PC-9 (cell line): ENCODE measurements at regions not wholly inside any gene's neighbourhood (a gene's known extent, or its start where the extent isn't known, plus 50 kb on each side); places are given as distances from the start of the nearest gene placed in this dataset.
"Not testable (repeated sequence)": the region's sequence is repeated elsewhere in the genome, so short reads cannot be mapped to it uniquely, and the experiment has no call there.

Experiments
- BruUV-seq: library from RNA; stranded (reverse); fragments of 400-500 nt; replicated peaks from 2 replicates; lab custom pipeline; 2021; lab: Mats Ljungman, UMichigan
- CTCF ChIA-PET: fragments of 300-600 bp; sonication (Branson Sonifier 250); formaldehyde crosslinking; loops from one replicate; lab custom pipeline; 2022; ENCODE audit warnings: antibody characterized with exemption; lab: Charles Lee
- POLR2A ChIA-PET: fragments of 300-600 bp; sonication (Branson Sonifier 250); formaldehyde crosslinking; loops from one replicate; lab custom pipeline; 2022; ENCODE audit warnings: antibody characterized with exemption; ENCODE audit not compliant: unreplicated experiment; lab: Charles Lee
- DNase-seq, 2 experiments: peaks; one replicate each; pipeline versions ENCODE4 v3.0.0 to v3.0.0-alpha.2; 2015 to 2022; ENCODE audit warnings: mixed read lengths in 1 of 2
- H2AFZ ChIP-seq: fragments of 200-600 bp; sonication (generic); 2 replicates; pipeline ENCODE4 v1.8.1; 2017; ENCODE audit warnings: antibody characterized with exemption
- H3F3A ChIP-seq: fragments of 200-600 bp; sonication (generic); 2 replicates; pipeline ENCODE4 v1.8.1; 2017; ENCODE audit warnings: antibody characterized with exemption, mild to moderate bottlenecking, low read depth; ENCODE audit not compliant: insufficient read depth
- H3K27ac ChIP-seq: fragments of 200-600 bp; sonication (generic); 2 replicates; pipeline ENCODE4 v1.6.1; 2016; ENCODE audit warnings: mixed run types
- H3K27me3 ChIP-seq: fragments of 200-600 bp; sonication (generic); 2 replicates; pipeline ENCODE4 v1.6.1; 2016; ENCODE audit warnings: low read depth, mixed run types; ENCODE audit not compliant: insufficient read depth
- H3K36me3 ChIP-seq: fragments of 200-600 bp; sonication (generic); 2 replicates; pipeline ENCODE4 v1.6.1; 2016; ENCODE audit warnings: low read depth, mixed run types
- H3K4me1 ChIP-seq: fragments of 200-600 bp; sonication (generic); replicated peaks from 2 replicates; pipeline ENCODE4 v1.6.1; 2016; ENCODE audit warnings: mixed run types; ENCODE audit not compliant: insufficient read depth
- H3K4me2 ChIP-seq: fragments of 200-600 bp; sonication (generic); 2 replicates; pipeline ENCODE4 v1.6.1; 2017; ENCODE audit warnings: mixed run types
- H3K4me3 ChIP-seq: fragments of 200-600 bp; sonication (generic); 2 replicates; pipeline ENCODE4 v1.6.1; 2016; ENCODE audit warnings: mixed run types
- H3K79me2 ChIP-seq: fragments of 200-600 bp; sonication (generic); 2 replicates; pipeline ENCODE4 v1.6.1; 2017; ENCODE audit warnings: low read depth, mixed run types
- H3K9me2 ChIP-seq: fragments of 200-600 bp; sonication (generic); 2 replicates; pipeline ENCODE4 v1.8.1; 2017; ENCODE audit warnings: mild to moderate bottlenecking; ENCODE audit not compliant: insufficient read depth
- H3K9me3 ChIP-seq: fragments of 200-600 bp; sonication (generic); 2 replicates; pipeline ENCODE4 v1.8.1; 2016; ENCODE audit warnings: low read depth; ENCODE audit not compliant: insufficient read depth
- H4K20me1 ChIP-seq: fragments of 200-600 bp; sonication (generic); 2 replicates; pipeline ENCODE4 v1.8.1; 2017; ENCODE audit not compliant: insufficient read depth
- EZH2 ChIP-seq: fragments of 200-600 bp; sonication (generic); IDR thresholded peaks from 2 replicates; pipeline ENCODE4 v1.8.0; 2017; ENCODE audit warnings: antibody characterized with exemption, low read depth
- intact Hi-C: fragments of 100-400 bp; cut with micrococcal nuclease; formaldehyde crosslinking; loops from one replicate; pipeline ENCODE4 v1.10.0; 2022; ENCODE audit not compliant: unreplicated experiment
- TF ChIP-seq, protein P1 (sequence below): fragments of 200-600 bp; sonication (generic); conservative IDR thresholded peaks from 2 replicates; pipeline ENCODE4 v1.6.1; 2017; ENCODE audit warnings: mixed run types, antibody characterized with exemption, mild to moderate bottlenecking, moderate library complexity

DNA sequence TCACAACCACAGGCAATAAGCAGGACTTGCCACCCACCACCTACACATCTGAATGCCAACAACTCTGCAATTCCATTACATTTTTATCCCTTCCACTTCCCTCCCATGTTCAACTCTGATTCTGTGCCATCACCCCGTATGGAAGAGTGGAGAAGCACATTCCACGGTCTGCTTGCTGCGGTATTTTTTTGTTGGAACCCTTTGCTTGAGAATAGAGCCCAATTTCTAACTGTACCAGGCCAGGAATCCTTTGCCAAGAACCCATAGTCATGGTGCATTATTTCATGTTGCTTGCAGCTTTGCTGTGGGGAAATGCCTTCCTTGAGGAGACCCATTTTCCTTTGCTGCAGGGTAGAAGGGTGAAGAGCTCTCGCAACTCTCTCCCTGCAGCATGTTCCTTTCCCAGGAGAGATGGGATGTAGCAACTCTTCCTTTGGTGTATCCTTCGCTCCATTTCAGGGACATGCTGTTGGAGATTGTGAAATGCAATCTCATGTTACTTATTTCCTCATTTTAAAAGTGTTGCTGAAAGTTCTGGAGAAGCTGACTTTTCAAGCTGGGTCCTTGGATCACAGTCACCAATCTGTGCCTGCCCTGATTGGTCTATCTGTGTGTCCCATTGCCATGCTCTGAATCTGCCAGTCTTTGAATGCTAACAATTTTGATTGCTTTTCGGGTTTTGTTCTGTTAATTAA, 69.8 kb upstream of the STARD13 start:
- Histone ChIP-seq H3K4me3 (no peak overlapping the region), H3K79me2 (no peaks in the 10 kb centered on the region), H3K9me3 (no peaks in the 10 kb centered on the region), H3F3A (no peaks in the 10 kb centered on the region), H3K4me2 (no peak overlapping the region), H3K9me2 (no peaks in the 10 kb centered on the region), H2AFZ (no peak overlapping the region), H3K27me3 (no peaks in the 10 kb centered on the region), H4K20me1 (no peaks in the 10 kb centered on the region), H3K4me1 (no peaks in the 10 kb centered on the region), H3K27ac (no peak overlapping the region), H3K36me3 (no peaks in the 10 kb centered on the region)
- BruUV-seq = no TSS peak
- TF ChIP-seq, protein P1, sequence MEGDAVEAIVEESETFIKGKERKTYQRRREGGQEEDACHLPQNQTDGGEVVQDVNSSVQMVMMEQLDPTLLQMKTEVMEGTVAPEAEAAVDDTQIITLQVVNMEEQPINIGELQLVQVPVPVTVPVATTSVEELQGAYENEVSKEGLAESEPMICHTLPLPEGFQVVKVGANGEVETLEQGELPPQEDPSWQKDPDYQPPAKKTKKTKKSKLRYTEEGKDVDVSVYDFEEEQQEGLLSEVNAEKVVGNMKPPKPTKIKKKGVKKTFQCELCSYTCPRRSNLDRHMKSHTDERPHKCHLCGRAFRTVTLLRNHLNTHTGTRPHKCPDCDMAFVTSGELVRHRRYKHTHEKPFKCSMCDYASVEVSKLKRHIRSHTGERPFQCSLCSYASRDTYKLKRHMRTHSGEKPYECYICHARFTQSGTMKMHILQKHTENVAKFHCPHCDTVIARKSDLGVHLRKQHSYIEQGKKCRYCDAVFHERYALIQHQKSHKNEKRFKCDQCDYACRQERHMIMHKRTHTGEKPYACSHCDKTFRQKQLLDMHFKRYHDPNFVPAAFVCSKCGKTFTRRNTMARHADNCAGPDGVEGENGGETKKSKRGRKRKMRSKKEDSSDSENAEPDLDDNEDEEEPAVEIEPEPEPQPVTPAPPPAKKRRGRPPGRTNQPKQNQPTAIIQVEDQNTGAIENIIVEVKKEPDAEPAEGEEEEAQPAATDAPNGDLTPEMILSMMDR = no peak
- no peak for TF ChIP-seq EZH2
- intact Hi-C loops = no loop called here
- CTCF ChIA-PET = no interaction called here
- POLR2A ChIA-PET = interaction anchor here (0.7 kb wide), 1 partner anchor 184 kb away, joined by 3 read pairs; no protein-coding TSS in a partner anchor
- no peak for DNase-seq

GRCh38 chr13:33358076-33358475, 72.5 kb upstream of the STARD13 start:
- H3F3A ChIP-seq, H2AFZ ChIP-seq, H4K20me1 ChIP-seq, H3K4me1 ChIP-seq, H3K27ac ChIP-seq, CTCF ChIA-PET, H3K36me3 ChIP-seq, H3K79me2 ChIP-seq, H3K9me2 ChIP-seq, H3K4me2 ChIP-seq, intact Hi-C loops, BruUV-seq, POLR2A ChIA-PET, H3K27me3 ChIP-seq, DNase-seq, H3K9me3 ChIP-seq, H3K4me3 ChIP-seq: not testable (repeated sequence)

- Histone ChIP-seq H3K4me3 (no peak overlapping the region), H3K4me1 (no peaks in the 10 kb centered on the region), H4K20me1 (no peaks in the 10 kb centered on the region), H3F3A (no peaks in the 10 kb centered on the region), H3K27me3 (no peaks in the 10 kb centered on the region), H3K4me2 (no peak overlapping the region), H3K27ac (no peak overlapping the region), H3K9me3 (no peaks in the 10 kb centered on the region), H3K36me3 (no peaks in the 10 kb centered on the region), H2AFZ (no peak overlapping the region), H3K79me2 (no peaks in the 10 kb centered on the region), H3K9me2 (no peaks in the 10 kb centered on the region)
- intact Hi-C loops = no loop called here
- no TSS peak for BruUV-seq
- TF ChIP-seq, protein P1 = no peak
- TF ChIP-seq EZH2 = no peak
- DNase-seq = no peak
- CTCF ChIA-PET = no interaction called here
- POLR2A ChIA-PET = no interaction called here
These were observed 77.6 kb upstream of the STARD13 start for GRCh38 chr13:33362986-33363727.
